ENCODE measurements at regions not wholly inside any gene's neighbourhood (a gene's known extent, or its start where the extent isn't known, plus 50 kb on each side); places are given as distances from the start of the nearest gene placed in this dataset.
"Not testable (repeated sequence)": the region's sequence is repeated elsewhere in the genome, so short reads cannot be mapped to it uniquely, and the experiment has no call there.

- H3K9me3 ChIP-seq (ENCODE audit: control insufficient read depth, insufficient read depth, low read length); H3K9ac ChIP-seq (ENCODE audit: low read depth, low read length); H3K4me1 ChIP-seq (ENCODE audit: control insufficient read depth, insufficient read depth, low read length); H3K27me3 ChIP-seq (ENCODE audit: control insufficient read depth, insufficient read depth, low read length); H3K36me3 ChIP-seq (ENCODE audit: control insufficient read depth, insufficient read depth, low read length); H3K4me3 ChIP-seq (ENCODE audit: low read depth, low read length); H3K27ac ChIP-seq (ENCODE audit: low read depth, low read length): not testable (repeated sequence)
Measured at GRCh38 chr6:145111407-145111806, 623.9 kb downstream of the EPM2A start.

- Histone ChIP-seq H3K27ac (ENCODE audit: low read depth, low read length) (no peak overlapping the region), H3K9ac (ENCODE audit: low read depth, low read length) (no peak overlapping the region), H3K27me3 (ENCODE audit: control insufficient read depth, insufficient read depth, low read length) (no peaks in the 10 kb centered on the region), H3K4me1 (ENCODE audit: control insufficient read depth, insufficient read depth, low read length) (peaks cover 6% of the 10 kb centered on the region; the same call in 1 of the 2 replicates), H3K36me3 (ENCODE audit: control insufficient read depth, insufficient read depth, low read length) (no peaks in the 10 kb centered on the region), H3K9me3 (ENCODE audit: control insufficient read depth, insufficient read depth, low read length) (peaks cover 5% of the 10 kb centered on the region), H3K4me3 (ENCODE audit: low read depth, low read length) (no peak overlapping the region)
Measured at GRCh38 chr6:145112711-145113148, 622.6 kb downstream of the EPM2A start.

GRCh38 chr6:145115638-145116037 lies 619.7 kb downstream of the EPM2A start:
- Histone ChIP-seq H3K4me3 (ENCODE audit: low read depth, low read length) (no peak overlapping the region), H3K27me3 (ENCODE audit: control insufficient read depth, insufficient read depth, low read length) (no peaks in the 10 kb centered on the region), H3K9ac (ENCODE audit: low read depth, low read length) (no peak overlapping the region), H3K27ac (ENCODE audit: low read depth, low read length) (no peak overlapping the region), H3K9me3 (ENCODE audit: control insufficient read depth, insufficient read depth, low read length) (peaks cover 5% of the 10 kb centered on the region; the same call in 1 of the 2 replicates), H3K4me1 (ENCODE audit: control insufficient read depth, insufficient read depth, low read length) (no peaks in the 10 kb centered on the region), H3K36me3 (ENCODE audit: control insufficient read depth, insufficient read depth, low read length) (no peaks in the 10 kb centered on the region)

GRCh38 chr6:145116591-145117178 lies 618.6 kb downstream of the EPM2A start:
- Histone ChIP-seq H3K27me3 (ENCODE audit: control insufficient read depth, insufficient read depth, low read length) (no peaks in the 10 kb centered on the region), H3K9me3 (ENCODE audit: control insufficient read depth, insufficient read depth, low read length) (peaks cover 5% of the 10 kb centered on the region; the same call in 1 of the 2 replicates), H3K27ac (ENCODE audit: low read depth, low read length) (no peak overlapping the region), H3K9ac (ENCODE audit: low read depth, low read length) (no peak overlapping the region), H3K36me3 (ENCODE audit: control insufficient read depth, insufficient read depth, low read length) (no peaks in the 10 kb centered on the region), H3K4me1 (ENCODE audit: control insufficient read depth, insufficient read depth, low read length) (no peaks in the 10 kb centered on the region), H3K4me3 (ENCODE audit: low read depth, low read length) (no peak overlapping the region)

GRCh38 chr6:145118224-145118623 lies 617.1 kb downstream of the EPM2A start:
- H3K36me3 ChIP-seq (ENCODE audit: control insufficient read depth, insufficient read depth, low read length), result no peaks in the 10 kb centered on the region
- no peaks in the 10 kb centered on the region for H3K27me3 ChIP-seq (ENCODE audit: control insufficient read depth, insufficient read depth, low read length)
- H3K4me1 ChIP-seq (ENCODE audit: control insufficient read depth, insufficient read depth, low read length), result no peaks in the 10 kb centered on the region
- no peak overlapping the region for H3K4me3 ChIP-seq (ENCODE audit: low read depth, low read length)
- no peak overlapping the region for H3K27ac ChIP-seq (ENCODE audit: low read depth, low read length)
- H3K9me3 ChIP-seq (ENCODE audit: control insufficient read depth, insufficient read depth, low read length), result peaks cover 5% of the 10 kb centered on the region; the same call in 1 of the 2 replicates
- H3K9ac ChIP-seq (ENCODE audit: low read depth, low read length), result no peak overlapping the region

- no peak overlapping the region for H3K4me3 ChIP-seq (ENCODE audit: low read depth, low read length)
- no peak overlapping the region for H3K27ac ChIP-seq (ENCODE audit: low read depth, low read length)
- peaks cover 5% of the 10 kb centered on the region; the same call in 1 of the 2 replicates for H3K9me3 ChIP-seq (ENCODE audit: control insufficient read depth, insufficient read depth, low read length)
- H3K36me3 ChIP-seq (ENCODE audit: control insufficient read depth, insufficient read depth, low read length), result no peaks in the 10 kb centered on the region
- no peak overlapping the region for H3K9ac ChIP-seq (ENCODE audit: low read depth, low read length)
- H3K27me3 ChIP-seq (ENCODE audit: control insufficient read depth, insufficient read depth, low read length), result no peaks in the 10 kb centered on the region
- no peaks in the 10 kb centered on the region for H3K4me1 ChIP-seq (ENCODE audit: control insufficient read depth, insufficient read depth, low read length)
Measured at GRCh38 chr6:145119081-145119480, 616.2 kb downstream of the EPM2A start.

- Histone ChIP-seq H3K27ac (ENCODE audit: low read depth, low read length) (no peak overlapping the region), H3K4me3 (ENCODE audit: low read depth, low read length) (no peak overlapping the region), H3K27me3 (ENCODE audit: control insufficient read depth, insufficient read depth, low read length) (no peaks in the 10 kb centered on the region), H3K4me1 (ENCODE audit: control insufficient read depth, insufficient read depth, low read length) (no peaks in the 10 kb centered on the region), H3K36me3 (ENCODE audit: control insufficient read depth, insufficient read depth, low read length) (no peaks in the 10 kb centered on the region), H3K9ac (ENCODE audit: low read depth, low read length) (no peak overlapping the region), H3K9me3 (ENCODE audit: control insufficient read depth, insufficient read depth, low read length) (no peaks in the 10 kb centered on the region)
Measured at GRCh38 chr6:145132709-145133108, 602.6 kb downstream of the EPM2A start.

GRCh38 chr6:145135702-145136101 lies 599.6 kb downstream of the EPM2A start:
- no peak overlapping the region for H3K4me3 ChIP-seq (ENCODE audit: low read depth, low read length)
- no peaks in the 10 kb centered on the region for H3K9me3 ChIP-seq (ENCODE audit: control insufficient read depth, insufficient read depth, low read length)
- no peaks in the 10 kb centered on the region for H3K36me3 ChIP-seq (ENCODE audit: control insufficient read depth, insufficient read depth, low read length)

GRCh38 chr6:145137425-145137824 lies 597.9 kb downstream of the EPM2A start:
- Histone ChIP-seq H3K36me3 (ENCODE audit: control insufficient read depth, insufficient read depth, low read length) (no peaks in the 10 kb centered on the region), H3K4me1 (ENCODE audit: control insufficient read depth, insufficient read depth, low read length) (peaks cover 10% of the 10 kb centered on the region; the same call in 1 of the 2 replicates), H3K4me3 (ENCODE audit: low read depth, low read length) (no peak overlapping the region), H3K27ac (ENCODE audit: low read depth, low read length) (no peak overlapping the region), H3K9ac (ENCODE audit: low read depth, low read length) (no peak overlapping the region), H3K27me3 (ENCODE audit: control insufficient read depth, insufficient read depth, low read length) (no peaks in the 10 kb centered on the region), H3K9me3 (ENCODE audit: control insufficient read depth, insufficient read depth, low read length) (no peaks in the 10 kb centered on the region)

More at GRCh38 chr6:145135702-145136101, 599.6 kb downstream of the EPM2A start:
- Histone ChIP-seq H3K27me3 (ENCODE audit: control insufficient read depth, insufficient read depth, low read length) (no peaks in the 10 kb centered on the region), H3K4me1 (ENCODE audit: control insufficient read depth, insufficient read depth, low read length) (peaks cover 10% of the 10 kb centered on the region; the same call in 1 of the 2 replicates), H3K9ac (ENCODE audit: low read depth, low read length) (no peak overlapping the region), H3K27ac (ENCODE audit: low read depth, low read length) (no peak overlapping the region)

GRCh38 chr6:145138469-145139139 lies 596.7 kb downstream of the EPM2A start:
- Histone ChIP-seq H3K4me3 (ENCODE audit: low read depth, low read length) (no peak overlapping the region), H3K9me3 (ENCODE audit: control insufficient read depth, insufficient read depth, low read length) (no peaks in the 10 kb centered on the region), H3K27me3 (ENCODE audit: control insufficient read depth, insufficient read depth, low read length) (no peaks in the 10 kb centered on the region), H3K27ac (ENCODE audit: low read depth, low read length) (no peak overlapping the region), H3K4me1 (ENCODE audit: control insufficient read depth, insufficient read depth, low read length) (peaks cover 10% of the 10 kb centered on the region; the same call in 1 of the 2 replicates), H3K36me3 (ENCODE audit: control insufficient read depth, insufficient read depth, low read length) (no peaks in the 10 kb centered on the region), H3K9ac (ENCODE audit: low read depth, low read length) (no peak overlapping the region)

GRCh38 chr6:145139140-145139850 lies 596.0 kb downstream of the EPM2A start:
- peaks cover 10% of the 10 kb centered on the region; the same call in 1 of the 2 replicates for H3K4me1 ChIP-seq (ENCODE audit: control insufficient read depth, insufficient read depth, low read length)
- no peaks in the 10 kb centered on the region for H3K36me3 ChIP-seq (ENCODE audit: control insufficient read depth, insufficient read depth, low read length)
- no peak overlapping the region for H3K4me3 ChIP-seq (ENCODE audit: low read depth, low read length)
- H3K9me3 ChIP-seq (ENCODE audit: control insufficient read depth, insufficient read depth, low read length), result no peaks in the 10 kb centered on the region
- H3K9ac ChIP-seq (ENCODE audit: low read depth, low read length), result no peak overlapping the region
- no peaks in the 10 kb centered on the region for H3K27me3 ChIP-seq (ENCODE audit: control insufficient read depth, insufficient read depth, low read length)
- no peak overlapping the region for H3K27ac ChIP-seq (ENCODE audit: low read depth, low read length)

Measured in HUES48 (cell line).